NT2/D1 (cell line): ENCODE measurements at regions not wholly inside any gene's neighbourhood (a gene's known extent, or its start where the extent isn't known, plus 50 kb on each side); places are given as distances from the start of the nearest gene placed in this dataset.

ENCODE experiments used
- DNase-seq: peaks from one replicate; pipeline ENCODE4 v3.0.0-alpha.2; 2011; ENCODE audit warnings: low read depth, low spot score
- H3K27me3 ChIP-seq: 2 replicates; pipeline ENCODE4 v1.6.0; 2011; ENCODE audit warnings: mild to moderate bottlenecking; ENCODE audit not compliant: insufficient read length, insufficient read depth
- H3K36me3 ChIP-seq: 2 replicates; pipeline ENCODE4 v1.6.1; 2011; ENCODE audit warnings: mild to moderate bottlenecking, low read length, mixed read lengths; ENCODE audit not compliant: insufficient read depth, insufficient read length
- H3K4me1 ChIP-seq: 2 replicates; pipeline ENCODE4 v1.5.1; 2011; ENCODE audit not compliant: insufficient read depth, insufficient read length
- H3K4me3 ChIP-seq: 2 replicates; pipeline ENCODE4 v1.5.1; 2011; ENCODE audit warnings: low read depth; ENCODE audit not compliant: insufficient read length
- H3K9ac ChIP-seq: 2 replicates; pipeline ENCODE4 v1.6.0; 2011; ENCODE audit warnings: low read depth; ENCODE audit not compliant: insufficient read length
- H3K9me3 ChIP-seq: 2 replicates; pipeline ENCODE4 v1.5.1; 2011; ENCODE audit warnings: mild to moderate bottlenecking, low read length; ENCODE audit not compliant: insufficient read depth
- SUZ12 ChIP-seq: IDR thresholded peaks from 2 replicates; pipeline ENCODE4 v1.6.1; 2011; ENCODE audit not compliant: insufficient read length, insufficient read depth; ENCODE audit errors: extremely low read depth
- YY1 ChIP-seq: IDR thresholded peaks from 2 replicates; pipeline ENCODE4 v1.6.1; 2011; ENCODE audit not compliant: insufficient read length, insufficient read depth
- ZNF274 ChIP-seq: IDR thresholded peaks from 2 replicates; pipeline ENCODE4 v1.6.1; 2011; ENCODE audit warnings: mild to moderate bottlenecking, low read depth, low read length

- Histone ChIP-seq H3K27me3 (no peaks in the 10 kb centered on the region), H3K36me3 (no peaks in the 10 kb centered on the region), H3K4me1 (no peaks in the 10 kb centered on the region), H3K9ac (no peak overlapping the region), H3K9me3 (no peaks in the 10 kb centered on the region), H3K4me3 (no peak overlapping the region)
- TF ChIP-seq ZNF274 (no peak), YY1 (no peak), SUZ12 (no peak)
- no peak for DNase-seq
Observed at GRCh38 chr18:24989760-24990593, 362.0 kb downstream of the ZNF521 start.

- no peaks in the 10 kb centered on the region for H3K36me3 ChIP-seq
- H3K9me3 ChIP-seq: no peaks in the 10 kb centered on the region
- no peak for DNase-seq
- TF ChIP-seq SUZ12 (no peak), YY1 (no peak), ZNF274 (no peak)
- H3K4me3 ChIP-seq: no peak overlapping the region
- H3K9ac ChIP-seq: no peak overlapping the region
- no peaks in the 10 kb centered on the region for H3K27me3 ChIP-seq
- H3K4me1 ChIP-seq: no peaks in the 10 kb centered on the region
Observed at GRCh38 chr18:24990671-24991134, 361.3 kb downstream of the ZNF521 start.

GRCh38 chr18:24991141-24992060 is 360.6 kb downstream of the ZNF521 start:
- Histone ChIP-seq H3K9ac (no peak overlapping the region), H3K4me1 (no peaks in the 10 kb centered on the region), H3K9me3 (no peaks in the 10 kb centered on the region), H3K36me3 (no peaks in the 10 kb centered on the region), H3K4me3 (no peak overlapping the region), H3K27me3 (no peaks in the 10 kb centered on the region)
- TF ChIP-seq SUZ12 (no peak), ZNF274 (no peak), YY1 (no peak)
- no peak for DNase-seq

- no peak overlapping the region for H3K9ac ChIP-seq
- TF ChIP-seq ZNF274: no peak
- TF ChIP-seq SUZ12: no peak
- TF ChIP-seq YY1: no peak
- no peaks in the 10 kb centered on the region for H3K36me3 ChIP-seq
- DNase-seq: no peak
- H3K9me3 ChIP-seq: no peaks in the 10 kb centered on the region
- no peaks in the 10 kb centered on the region for H3K4me1 ChIP-seq
- H3K4me3 ChIP-seq: no peak overlapping the region
- H3K27me3 ChIP-seq: no peaks in the 10 kb centered on the region
Observed at GRCh38 chr18:24992491-24992890, 359.5 kb downstream of the ZNF521 start.

GRCh38 chr18:24993628-24994027 is 358.3 kb downstream of the ZNF521 start:
- H3K36me3 ChIP-seq: no peaks in the 10 kb centered on the region
- H3K27me3 ChIP-seq: no peaks in the 10 kb centered on the region
- H3K9ac ChIP-seq: no peak overlapping the region
- H3K4me1 ChIP-seq: no peaks in the 10 kb centered on the region
- H3K9me3 ChIP-seq: no peaks in the 10 kb centered on the region
- H3K4me3 ChIP-seq: no peak overlapping the region
- no peak for DNase-seq
- no peak for TF ChIP-seq ZNF274
- no peak for TF ChIP-seq SUZ12
- no peak for TF ChIP-seq YY1

- H3K27me3 ChIP-seq: no peaks in the 10 kb centered on the region
- no peak for DNase-seq
- no peaks in the 10 kb centered on the region for H3K9me3 ChIP-seq
- no peak overlapping the region for H3K9ac ChIP-seq
- TF ChIP-seq YY1 (no peak), SUZ12 (no peak), ZNF274 (no peak)
- H3K4me3 ChIP-seq: no peak overlapping the region
- no peaks in the 10 kb centered on the region for H3K36me3 ChIP-seq
- H3K4me1 ChIP-seq: no peaks in the 10 kb centered on the region
Observed at GRCh38 chr18:24995056-24995455, 356.9 kb downstream of the ZNF521 start.

GRCh38 chr18:24995755-24996154 is 356.2 kb downstream of the ZNF521 start:
- Histone ChIP-seq H3K36me3 (no peaks in the 10 kb centered on the region), H3K4me3 (no peak overlapping the region), H3K9me3 (no peaks in the 10 kb centered on the region), H3K27me3 (no peaks in the 10 kb centered on the region), H3K9ac (no peak overlapping the region), H3K4me1 (no peaks in the 10 kb centered on the region)
- no peak for TF ChIP-seq ZNF274
- no peak for TF ChIP-seq YY1
- no peak for TF ChIP-seq SUZ12
- no peak for DNase-seq
